NCI-H2196 treated with DMSO at 0.1 percent for 48 hours (cell line): ENCODE measurements at regions not wholly inside any gene's neighbourhood (a gene's known extent, or its start where the extent isn't known, plus 50 kb on each side); places are given as distances from the start of the nearest gene placed in this dataset.

Experiments
- DNase-seq: peaks from one replicate; lab custom pipeline; 2025; ENCODE audit not compliant: unreplicated experiment; lab: John Stamatoyannopoulos, UW

GRCh38 chr3:23740517-23740965, 65.2 kb upstream of the UBE2E1 start:
- DNase-seq, result no peak

GRCh38 chr3:23741036-23741706, 64.6 kb upstream of the UBE2E1 start:
- DNase-seq, result no peak

- no peak for DNase-seq
Measured at GRCh38 chr3:23743141-23743784, 62.5 kb upstream of the UBE2E1 start.

GRCh38 chr3:23746441-23746840, 59.3 kb upstream of the UBE2E1 start:
- no peak for DNase-seq

- DNase-seq, result no peak
Measured at GRCh38 chr3:23747841-23748240, 57.9 kb upstream of the UBE2E1 start.

GRCh38 chr3:23748398-23749110, 57.2 kb upstream of the UBE2E1 start:
- no peak for DNase-seq

- DNase-seq, result no peak
Measured at GRCh38 chr3:23749609-23750008, 56.1 kb upstream of the UBE2E1 start.

- DNase-seq, result no peak
Measured at GRCh38 chr3:23750573-23751210, 55.1 kb upstream of the UBE2E1 start.

- no peak for DNase-seq
Measured at GRCh38 chr3:23751212-23751723, 54.5 kb upstream of the UBE2E1 start.

- no peak for DNase-seq
Measured at GRCh38 chr3:23752126-23752525, 53.6 kb upstream of the UBE2E1 start.

GRCh38 chr3:23754215-23754614, 51.5 kb upstream of the UBE2E1 start:
- no peak for DNase-seq
